K562 (cell line): ENCODE measurements at regions not wholly inside any gene's neighbourhood (a gene's known extent, or its start where the extent isn't known, plus 50 kb on each side); places are given as distances from the start of the nearest gene placed in this dataset.

Experiments
- ATAC-seq: fragments of 200-7000 bp; cut with Tn5 transposase; 3 replicates; pipeline ENCODE4 v1.9.1; 2020; ENCODE audit warnings: moderate library complexity
- BruUV-seq: library from RNA; stranded (reverse); fragments of 400-500 nt; replicated peaks from 2 replicates; lab custom pipeline; 2021; lab: Mats Ljungman, UMichigan
- CTCF ChIA-PET: fragments of 300-600 bp; formaldehyde crosslinking; extraction: SDS; loops from one replicate; lab custom pipeline; 2021; ENCODE audit warnings: low intra/inter-chr PET ratio; lab: Yijun Ruan, JAX
- POLR2A ChIA-PET: fragments of 300-600, 350-650 bp; sonication (Branson Sonifier 250); formaldehyde crosslinking; extraction: SDS; loops from one replicate; lab custom pipeline; 2021; ENCODE audit warnings: antibody characterized with exemption, inconsistent platforms; lab: Yijun Ruan, JAX
- DNase-seq, 4 experiments: peaks; one replicate each; pipeline versions ENCODE4 v3.0.0 to v3.0.0-alpha.2; 2011 to 2018; ENCODE audit warnings: low spot score in 3 of 4, mixed read lengths in 3 of 4; ENCODE audit errors: extremely low read depth in 1 of 4
- FAIRE-seq: peaks from 2 replicates; lab custom pipeline; 2011; peaks lifted over from hg19 to GRCh38; lab: Jason Lieb, UNC
- H2AFZ ChIP-seq: 2 replicates; pipeline ENCODE4 v1.6.0; 2011; ENCODE audit warnings: low read depth, low read length, control low read depth, inconsistent platforms
- H3K27ac ChIP-seq: fragments of 200-600 bp; 3 replicates; pipeline ENCODE4 v1.8.0; 2011; ENCODE audit warnings: low read depth, mild to moderate bottlenecking, control low read depth, inconsistent platforms, low read length, moderate library complexity, mixed read lengths; ENCODE audit errors: extremely low read depth
- H3K27me3 ChIP-seq, 2 experiments: fragments of 300-600 bp in 1 of 2; 2 replicates in 1 of 2; 3 replicates in 1 of 2; pipeline versions ENCODE4 v1.6.0 to v1.8.0; 2011; ENCODE audit warnings: inconsistent platforms in 2 of 2, low read length in 2 of 2, mild to moderate bottlenecking in 1 of 2, mixed read lengths in 1 of 2, moderate library complexity in 1 of 2; ENCODE audit not compliant: control insufficient read depth in 2 of 2, insufficient read depth in 2 of 2
- H3K36me3 ChIP-seq: fragments of 300-600 bp; 3 replicates; pipeline ENCODE4 v1.8.0; 2011; ENCODE audit warnings: mild to moderate bottlenecking, low read length, inconsistent platforms; ENCODE audit not compliant: control insufficient read depth, insufficient read depth
- H3K4me1 ChIP-seq, 2 experiments: fragments of 200-600 bp in 1 of 2; replicated peaks in 1 of 2; 2 replicates in 1 of 2; 3 replicates in 1 of 2; pipeline versions ENCODE4 v1.5.1 to v1.8.0; 2011; ENCODE audit warnings: inconsistent platforms in 2 of 2, low read length in 2 of 2, mild to moderate bottlenecking in 1 of 2, mixed read lengths in 1 of 2, moderate library complexity in 1 of 2; ENCODE audit not compliant: control insufficient read depth in 2 of 2, insufficient read depth in 2 of 2
- H3K4me2 ChIP-seq: 2 replicates; pipeline ENCODE4 v1.6.1; 2011; ENCODE audit warnings: low read length, control low read depth, inconsistent platforms, mixed read lengths; ENCODE audit not compliant: insufficient read depth
- H3K4me3 ChIP-seq: fragments of 200-600 bp; sonication (generic), shearing (Covaris generic); 2 replicates; pipeline ENCODE4 v1.5.1; 2016; ENCODE audit warnings: control low read depth, inconsistent platforms
- H3K79me2 ChIP-seq: fragments of 200-600 bp; 3 replicates; pipeline ENCODE4 v1.8.0; 2011; ENCODE audit warnings: low read length, inconsistent platforms; ENCODE audit not compliant: control insufficient read depth, insufficient read depth
- H3K9ac ChIP-seq, 2 experiments: 2 replicates each; pipeline versions ENCODE4 v1.6.0 to v1.6.1; 2011; ENCODE audit warnings: low read depth in 2 of 2, low read length in 2 of 2, control low read depth in 1 of 2, inconsistent platforms in 1 of 2, mild to moderate bottlenecking in 1 of 2, mixed read lengths in 1 of 2; ENCODE audit not compliant: insufficient read depth in 1 of 2
- H3K9me1 ChIP-seq: one replicate; pipeline ENCODE4 v1.6.0; 2011; ENCODE audit warnings: inconsistent platforms, mild to moderate bottlenecking, low read length, moderate library complexity; ENCODE audit not compliant: control insufficient read depth, insufficient read depth
- H3K9me3 ChIP-seq: replicated peaks from 2 replicates; pipeline ENCODE4 v1.5.1; 2011; ENCODE audit warnings: low read depth, low read length, inconsistent platforms; ENCODE audit not compliant: control insufficient read depth, insufficient read depth
- H4K20me1 ChIP-seq: replicated peaks from 2 replicates; pipeline ENCODE4 v1.6.1; 2011; ENCODE audit warnings: low read length, inconsistent platforms, mixed read lengths; ENCODE audit not compliant: control insufficient read depth, insufficient read depth
- BRF1 ChIP-seq: IDR thresholded peaks from 3 replicates; pipeline ENCODE4 v1.6.1; 2011; ENCODE audit warnings: borderline replicate concordance, mild to moderate bottlenecking; ENCODE audit not compliant: insufficient read length; ENCODE audit errors: extremely low read depth
- ETV6 ChIP-seq, 3 experiments: fragments of 150-350 bp in 1 of 3; sonication (generic) in 1 of 3; formaldehyde crosslinking in 1 of 3; IDR thresholded peaks; 2 replicates each; pipeline versions ENCODE4 v1.6.1 to v1.8.0; 2014 to 2022; ENCODE audit warnings: borderline replicate concordance in 2 of 3, low read depth in 2 of 3, antibody characterized with exemption in 1 of 3, low read length in 1 of 3, mild to moderate bottlenecking in 1 of 3, missing genetic modification reagents in 1 of 3
- FOS ChIP-seq: IDR thresholded peaks from 3 replicates; pipeline ENCODE4 v1.6.1; 2011; ENCODE audit not compliant: insufficient read length; ENCODE audit errors: extremely low read depth
- GABPB2 ChIP-seq: fragments of 250-450 bp; sonication (Bioruptor Pico); conservative IDR thresholded peaks from 2 replicates; pipeline ENCODE4 v1.5.1; 2021; ENCODE audit warnings: mild to moderate bottlenecking
- GATAD2B ChIP-seq: fragments of 450-650 bp; IDR thresholded peaks from 2 replicates; pipeline ENCODE4 v1.6.1; 2017; ENCODE audit warnings: mild to moderate bottlenecking, borderline replicate concordance
- RFX7 ChIP-seq: fragments of 250-450 bp; sonication (Bioruptor Pico); IDR thresholded peaks from 2 replicates; pipeline ENCODE4 v1.5.1; 2021; ENCODE audit warnings: mild to moderate bottlenecking
- RUNX1 ChIP-seq: sonication (generic); IDR thresholded peaks from 2 replicates; pipeline ENCODE4 v1.6.1; 2016; ENCODE audit warnings: antibody characterized with exemption, low read depth
- TBL1XR1 ChIP-seq, 2 experiments: IDR thresholded peaks; 2 replicates each; pipeline ENCODE4 v1.6.1; 2012; ENCODE audit warnings: improper control_type of control experiment in 2 of 2, low read length in 2 of 2, mild to moderate bottlenecking in 1 of 2
- WGBS: fragments of 100-300 bp; shearing (Covaris generic); methylation state at CpG from one replicate; pipeline ENCODE4 v1.1.6; 2016; ENCODE audit warnings: low coverage, mixed read lengths; ENCODE audit not compliant: insufficient coverage; ENCODE audit errors: missing lambda C conversion rate; 5-methylcytosine and 5-hydroxymethylcytosine counted together
- in situ Hi-C: fragments of 300-500 bp; cut with MboI; formaldehyde crosslinking; loops from 4 replicates; pipeline ENCODE4 v1.15.0; 2018; ENCODE audit warnings: inconsistent platforms, mixed read lengths
- intact Hi-C: fragments of 100-400 bp; cut with micrococcal nuclease; formaldehyde crosslinking; loops from 2 replicates; pipeline ENCODE4 v1.14.2; 2022

DNA sequence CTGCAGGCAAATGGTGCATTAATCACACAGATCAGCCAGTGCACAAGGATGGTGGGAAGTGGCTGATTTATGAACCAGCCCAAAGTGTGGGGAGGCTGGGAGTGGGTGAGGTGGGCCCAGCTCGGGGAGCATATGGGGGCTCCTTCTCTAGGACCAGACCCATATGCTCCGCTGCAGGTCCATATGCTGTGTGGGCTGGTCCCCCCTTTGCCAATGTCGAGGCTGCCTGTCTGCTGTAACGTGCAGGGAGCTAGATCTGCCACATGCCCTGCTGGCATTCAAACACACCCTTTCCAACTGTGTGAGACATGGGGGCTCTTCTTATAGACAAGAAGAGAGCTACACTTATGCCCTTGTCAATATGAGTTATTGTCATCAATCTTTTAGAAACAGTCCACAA, 566.3 kb downstream of the DHX35 start (continued):
- TF ChIP-seq BRF1 (no peak), GABPB2 (CRISPR knock-in tag) (no peak), RFX7 (CRISPR knock-in tag) (no peak)
- TF ChIP-seq, all 486 proteins: peak for 0

DNA sequence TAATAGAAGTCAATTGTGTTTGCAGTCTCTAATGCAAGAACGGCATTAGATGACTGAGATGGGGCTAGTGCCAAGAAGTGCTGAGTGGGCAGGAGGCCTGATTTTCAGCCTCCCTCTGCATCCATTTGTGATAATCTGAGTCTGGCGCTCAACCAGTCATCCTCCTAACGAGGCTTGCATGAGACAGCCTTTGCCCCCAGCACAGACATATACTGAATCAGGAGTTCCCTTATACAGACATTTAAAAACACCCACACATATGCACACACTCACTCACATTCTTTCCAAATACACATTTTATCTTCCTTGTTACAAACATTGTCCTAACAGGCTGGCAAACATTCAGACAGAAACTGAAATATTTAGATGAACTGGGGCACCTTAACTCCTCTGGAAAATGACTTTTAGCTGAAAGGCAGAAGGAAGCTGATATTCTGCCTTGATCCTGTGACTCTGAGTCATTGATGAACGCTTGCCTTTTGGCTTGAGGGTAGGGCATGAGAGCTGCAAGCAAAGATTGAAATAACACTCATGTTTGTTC, 562.3 kb downstream of the DHX35 start:
- 0 out of 2 replicates have a peak, but pooled peaks cover 2% of the 10 kb centered on the region for H3K9me3 ChIP-seq
- ATAC-seq (no peak), FAIRE-seq (no peak), DNase-seq (no peak)
- no peak overlapping the region for H3K9ac ChIP-seq
- H4K20me1 ChIP-seq: no peaks in the 10 kb centered on the region
- no TSS peak for BruUV-seq
- no peaks in the 10 kb centered on the region for H3K36me3 ChIP-seq
- in situ Hi-C loops: no loop called here
- WGBS: 0% methylated on average over 4 of the region's 4 CpGs
- no peaks in the 10 kb centered on the region for H3K9me1 ChIP-seq
- H3K27ac ChIP-seq: no peak overlapping the region
- H3K4me1 ChIP-seq: no peaks in the 10 kb centered on the region
- no peak overlapping the region for H3K4me2 ChIP-seq
- H3K27me3 ChIP-seq: no peaks in the 10 kb centered on the region
- no peaks in the 10 kb centered on the region for H3K79me2 ChIP-seq
- no peak overlapping the region for H2AFZ ChIP-seq
- H3K4me3 ChIP-seq: no peak overlapping the region
- no peak for TF ChIP-seq ETV6 (IDR thresholded peaks at IDR 0.05; ENCODE audit: borderline replicate concordance in 1 of 2, low read depth in 2 of 2, low read length in 1 of 2)
- TF ChIP-seq ETV6 (CRISPR knock-in tag; IDR thresholded peaks at IDR 0.05; ENCODE audit: borderline replicate concordance): no peak
- TF ChIP-seq FOS: no peak
- TF ChIP-seq TBL1XR1 (IDR thresholded peaks at IDR 0.05; ENCODE audit: low read length in 2 of 2): no peak
- TF ChIP-seq GATAD2B: no peak
- no peak for TF ChIP-seq RUNX1
- CTCF ChIA-PET: no interaction called here
- POLR2A ChIA-PET: no interaction called here
- intact Hi-C loops: no loop called here
